Muscle layer of colon (tissue), 2 donors: ENCODE measurements at regions not wholly inside any gene's neighbourhood (a gene's known extent, or its start where the extent isn't known, plus 50 kb on each side); places are given as distances from the start of the nearest gene placed in this dataset.
"Not testable (repeated sequence)": the region's sequence is repeated elsewhere in the genome, so short reads cannot be mapped to it uniquely, and the experiment has no call there.

ENCODE experiments used
- H3K27ac ChIP-seq: one replicate; pipeline ENCODE4 v1.7.0; 2013; ENCODE audit warnings: low read depth, mild to moderate bottlenecking, low read length, moderate library complexity
- H3K27me3 ChIP-seq, 2 donors: one replicate each; pipeline ENCODE4 v1.7.0; 2013; ENCODE audit warnings: low read length in 2 of 2, mild to moderate bottlenecking in 2 of 2; ENCODE audit not compliant: insufficient read depth in 2 of 2, control insufficient read depth in 1 of 2
- H3K36me3 ChIP-seq: one replicate; pipeline ENCODE4 v1.7.0; 2013; ENCODE audit warnings: mild to moderate bottlenecking, low read length; ENCODE audit not compliant: insufficient read depth
- H3K4me1 ChIP-seq: one replicate; pipeline ENCODE4 v1.7.0; 2013; ENCODE audit warnings: mild to moderate bottlenecking, low read length; ENCODE audit not compliant: insufficient read depth
- H3K4me3 ChIP-seq, 2 donors: one replicate each; pipeline ENCODE4 v1.7.0; 2013; ENCODE audit warnings: low read length in 2 of 2, low read depth in 1 of 2, mild to moderate bottlenecking in 1 of 2, moderate library complexity in 1 of 2
- H3K9ac ChIP-seq: one replicate; pipeline ENCODE4 v1.7.0; 2013; ENCODE audit warnings: low read length
- H3K9me3 ChIP-seq: one replicate; pipeline ENCODE4 v1.7.0; 2013; ENCODE audit warnings: mild to moderate bottlenecking, low read length
- donor health status: abdominal sarcoma.
- donor health status: Adenocarcinoma of cecum.

DNA sequence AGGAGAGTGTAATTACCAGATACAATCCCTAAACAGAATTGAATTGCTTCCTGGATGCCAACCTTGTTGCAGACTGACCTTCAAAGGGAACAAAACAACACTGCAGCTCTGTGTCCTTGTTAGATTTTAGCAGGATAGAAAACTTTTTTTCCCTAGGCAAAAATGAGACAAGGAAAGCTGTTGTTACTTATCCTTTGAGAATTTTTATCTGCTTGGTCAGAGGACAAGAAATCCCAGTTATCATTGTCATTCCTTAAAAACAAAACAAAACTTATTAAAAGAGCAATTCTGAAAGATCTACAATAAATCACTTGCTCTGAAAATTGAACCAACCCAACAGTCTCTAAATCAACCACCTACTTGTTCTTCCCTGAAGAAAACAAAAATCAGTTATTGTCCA lies 652.6 kb downstream of the REEP3 start:
- no peak overlapping the region for H3K9ac ChIP-seq
- no peak overlapping the region for H3K4me3 ChIP-seq
- H3K9me3 ChIP-seq = no peaks in the 10 kb centered on the region
- no peak overlapping the region for H3K27ac ChIP-seq
- no peaks in the 10 kb centered on the region for H3K4me1 ChIP-seq
- H3K27me3 ChIP-seq = no peaks in the 10 kb centered on the region
- no peaks in the 10 kb centered on the region for H3K36me3 ChIP-seq

DNA sequence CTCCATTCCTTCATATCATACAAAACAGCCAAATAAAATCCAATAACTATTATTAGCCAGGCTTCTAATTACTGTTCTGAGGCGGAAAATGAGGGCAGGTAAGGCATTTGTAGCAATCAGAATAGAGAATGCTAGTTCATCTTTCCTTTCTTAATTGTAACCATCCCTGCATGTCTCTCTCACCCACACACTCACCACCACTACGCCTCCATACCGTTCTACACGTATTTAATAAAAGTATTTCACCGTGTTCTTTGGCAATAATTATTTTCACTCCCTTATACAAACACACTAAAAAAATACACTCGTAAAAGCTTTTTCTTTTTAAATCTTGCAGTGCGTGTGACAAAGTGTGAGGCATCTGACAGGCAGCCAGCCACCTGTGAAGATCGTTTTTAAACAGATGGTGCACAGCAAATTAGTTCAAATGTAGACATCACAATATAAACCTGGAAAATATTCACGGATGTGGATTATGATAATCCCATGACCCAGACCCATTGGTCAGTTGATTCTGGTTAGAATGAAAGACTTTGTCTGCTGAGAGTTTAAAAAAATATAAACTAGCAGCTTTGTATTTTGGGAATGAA lies 653.6 kb downstream of the REEP3 start:
- H3K36me3 ChIP-seq = no peaks in the 10 kb centered on the region
- no peaks in the 10 kb centered on the region for H3K27me3 ChIP-seq
- no peaks in the 10 kb centered on the region for H3K9me3 ChIP-seq
- no peaks in the 10 kb centered on the region for H3K4me1 ChIP-seq
- H3K4me3 ChIP-seq = no peak overlapping the region
- no peak overlapping the region for H3K27ac ChIP-seq
- no peak overlapping the region for H3K9ac ChIP-seq

DNA sequence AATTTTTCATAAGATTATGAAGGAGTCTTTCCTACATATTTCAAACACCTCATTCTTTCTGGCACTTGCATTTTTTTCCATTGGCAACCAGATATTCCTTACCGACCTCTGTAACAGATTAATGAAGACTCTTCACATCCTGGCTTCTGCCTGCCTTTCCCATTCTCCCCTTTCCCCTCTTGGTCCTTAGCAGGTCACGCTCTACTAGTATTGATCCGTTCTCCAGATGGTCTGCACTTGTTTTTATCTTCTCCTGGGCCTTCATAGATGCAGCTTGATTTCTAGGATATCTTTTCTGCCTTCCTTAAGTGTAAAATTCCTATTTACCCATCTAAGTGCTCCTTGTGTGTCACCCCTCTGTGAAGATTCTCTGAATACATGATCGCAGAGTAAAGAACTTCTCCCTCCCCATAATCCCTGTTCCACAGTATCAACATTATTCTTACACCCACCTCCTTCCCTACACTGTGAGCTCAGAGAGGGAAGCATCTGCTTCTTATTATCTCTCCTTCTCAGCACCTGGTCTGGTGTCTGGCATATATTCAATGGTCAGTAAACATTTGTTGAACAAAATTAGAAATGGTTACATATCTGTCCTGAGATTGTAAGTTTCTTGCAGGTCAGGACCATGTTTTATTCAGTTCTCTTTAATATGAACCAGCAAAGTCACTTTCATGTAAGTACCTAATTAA lies 654.2 kb downstream of the REEP3 start:
- Histone ChIP-seq H3K9ac (no peak overlapping the region), H3K4me1 (no peaks in the 10 kb centered on the region), H3K27ac (no peak overlapping the region), H3K27me3 (no peaks in the 10 kb centered on the region), H3K4me3 (no peak overlapping the region), H3K9me3 (no peaks in the 10 kb centered on the region), H3K36me3 (no peaks in the 10 kb centered on the region)

DNA sequence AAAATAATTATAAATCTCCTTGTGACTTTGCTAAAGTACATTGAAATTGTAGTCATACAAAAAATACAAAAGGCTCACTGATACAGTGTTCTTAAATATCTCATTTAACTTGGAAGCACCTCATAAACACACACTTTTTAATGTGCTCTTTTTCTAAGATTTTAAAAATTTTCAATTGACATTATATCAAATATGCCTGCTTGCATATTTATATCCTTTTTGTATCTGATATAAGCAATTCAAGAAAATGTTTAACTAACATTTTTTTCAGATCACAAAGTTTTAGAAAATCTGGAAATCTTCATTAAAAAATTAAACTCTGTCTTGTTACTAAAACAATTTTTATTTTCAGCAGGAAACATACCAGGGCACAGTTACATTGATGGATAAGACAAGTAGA lies 661.5 kb downstream of the REEP3 start:
- Histone ChIP-seq H3K27me3 (no peaks in the 10 kb centered on the region), H3K9ac (no peak overlapping the region), H3K27ac (no peak overlapping the region), H3K36me3 (no peaks in the 10 kb centered on the region), H3K4me3 (no peak overlapping the region), H3K9me3 (no peaks in the 10 kb centered on the region), H3K4me1 (no peaks in the 10 kb centered on the region)

DNA sequence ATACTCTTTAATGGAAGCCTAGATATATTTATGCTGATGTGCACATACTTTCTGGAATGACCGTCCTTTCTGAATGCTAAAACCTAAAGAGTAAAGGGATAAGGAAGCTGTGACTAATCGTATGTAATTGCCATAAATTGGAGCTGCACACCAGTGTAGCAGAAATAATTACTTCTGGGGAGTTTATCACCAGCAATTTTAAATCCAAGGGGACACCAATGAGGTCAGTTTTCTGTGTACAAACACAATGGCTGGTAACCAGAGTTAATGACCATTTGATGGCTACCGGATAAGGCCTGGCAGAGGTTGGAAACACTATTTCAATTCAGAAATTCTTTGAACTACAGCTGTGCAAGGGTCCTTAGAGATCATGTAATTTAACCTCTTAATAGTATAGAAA lies 670.1 kb downstream of the REEP3 start:
- Histone ChIP-seq H3K4me1 (no peaks in the 10 kb centered on the region), H3K36me3 (no peaks in the 10 kb centered on the region), H3K27ac (no peak overlapping the region), H3K9me3 (no peaks in the 10 kb centered on the region), H3K4me3 (no peak overlapping the region), H3K9ac (no peak overlapping the region), H3K27me3 (no peaks in the 10 kb centered on the region)

DNA sequence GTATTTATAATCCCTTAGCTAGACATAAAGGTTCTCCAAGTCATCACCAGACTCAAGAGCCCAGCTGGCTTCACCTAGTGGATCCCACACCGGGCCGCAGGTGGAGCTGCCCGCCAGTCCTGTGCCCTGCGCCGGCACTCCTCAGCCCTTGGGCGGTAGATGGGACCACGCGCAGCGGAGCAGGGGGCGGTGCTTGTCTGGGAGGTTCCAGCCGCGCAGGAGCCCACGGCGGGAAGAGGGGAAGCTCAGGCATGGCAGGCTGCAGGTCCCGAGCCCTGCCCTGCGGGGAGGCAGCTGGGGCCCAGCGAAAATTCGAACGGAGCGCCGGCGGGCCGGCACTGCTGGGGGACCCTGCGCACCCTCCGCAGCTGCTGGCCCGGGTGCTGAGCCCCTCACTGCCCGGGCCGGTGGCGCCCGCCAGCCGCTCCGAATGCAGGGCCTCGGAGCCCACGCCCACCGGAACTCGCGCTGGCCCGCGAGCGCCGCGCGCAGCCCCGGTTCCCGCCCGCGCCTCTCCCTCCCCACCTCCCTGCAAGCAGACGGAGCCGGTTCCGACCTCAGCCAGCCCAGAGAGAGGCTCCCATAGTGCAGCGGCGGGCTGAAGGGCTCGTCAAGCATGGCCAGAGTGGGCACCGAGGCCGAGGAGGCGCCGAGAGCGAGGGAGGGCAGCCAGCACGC lies 675.6 kb downstream of the REEP3 start:
- Histone ChIP-seq H3K4me1 (no peaks in the 10 kb centered on the region), H3K9me3 (no peaks in the 10 kb centered on the region), H3K36me3 (no peaks in the 10 kb centered on the region), H3K9ac (no peak overlapping the region), H3K27ac (no peak overlapping the region), H3K27me3 (no peaks in the 10 kb centered on the region), H3K4me3 (no peak overlapping the region)

DNA sequence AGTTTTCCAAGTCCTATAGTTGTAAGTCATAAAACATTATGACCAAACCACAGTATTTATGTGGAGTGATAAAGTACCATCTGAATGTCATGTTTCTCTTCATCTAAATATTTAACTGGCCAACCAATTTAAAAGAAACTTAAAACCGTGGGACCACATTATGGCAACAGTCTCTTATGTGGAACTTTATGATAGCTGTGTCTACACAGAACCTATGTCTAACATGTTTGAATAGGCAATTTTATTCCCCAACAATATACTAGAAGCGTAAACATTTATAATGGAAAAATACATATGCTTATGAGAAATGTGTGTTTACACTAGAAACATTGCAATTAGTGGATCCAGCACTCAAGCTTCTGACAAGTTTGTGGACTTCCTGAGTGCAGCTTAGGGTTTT lies 680.7 kb downstream of the REEP3 start:
- no peak overlapping the region for H3K27ac ChIP-seq
- no peak overlapping the region for H3K4me3 ChIP-seq
- H3K27me3 ChIP-seq = no peaks in the 10 kb centered on the region
- no peaks in the 10 kb centered on the region for H3K36me3 ChIP-seq
- no peak overlapping the region for H3K9ac ChIP-seq
- no peaks in the 10 kb centered on the region for H3K9me3 ChIP-seq
- H3K4me1 ChIP-seq = no peaks in the 10 kb centered on the region

DNA sequence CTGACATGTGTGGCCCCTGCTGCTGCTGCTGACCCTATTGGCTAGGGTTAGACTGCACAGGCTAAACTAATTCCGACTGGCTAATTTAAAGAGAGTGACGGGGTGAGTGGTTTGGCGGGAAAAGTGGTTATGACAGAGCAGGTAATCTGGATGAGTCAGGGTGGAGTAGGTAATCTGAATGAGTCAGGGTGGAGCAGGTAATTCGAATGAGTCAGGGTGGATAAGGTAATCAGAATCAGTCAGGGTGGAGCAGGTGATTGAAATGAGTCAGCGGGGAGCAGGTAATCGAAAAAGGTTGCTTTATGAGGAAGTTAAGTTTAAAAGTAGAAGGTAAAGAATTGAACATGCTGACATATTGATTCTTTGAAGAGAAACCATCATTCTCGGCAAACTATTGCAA lies 683.3 kb downstream of the REEP3 start:
- H3K27me3 ChIP-seq, H3K36me3 ChIP-seq, H3K4me1 ChIP-seq, H3K9me3 ChIP-seq, H3K9ac ChIP-seq, H3K4me3 ChIP-seq, H3K27ac ChIP-seq: not testable (repeated sequence)

DNA sequence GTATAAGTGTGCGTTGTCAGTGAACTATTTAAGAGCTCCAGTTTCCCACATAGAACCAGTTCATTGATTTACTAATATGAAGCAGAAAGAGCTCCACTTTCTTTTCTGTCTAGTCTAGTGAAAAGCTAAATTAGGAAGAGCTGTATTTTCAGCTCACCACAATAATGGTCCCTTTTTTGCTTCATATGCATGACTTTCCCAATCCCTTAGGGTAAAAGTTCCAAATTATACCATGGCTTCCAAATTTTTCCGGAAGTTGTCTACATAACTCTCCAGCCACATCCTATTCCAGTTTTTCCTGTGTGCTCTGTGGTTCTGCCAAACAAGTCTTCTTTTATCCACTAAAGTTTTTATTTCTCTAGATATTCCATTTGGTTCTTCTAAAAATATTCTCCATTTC lies 685.2 kb downstream of the REEP3 start:
- H3K36me3 ChIP-seq = no peaks in the 10 kb centered on the region
- no peaks in the 10 kb centered on the region for H3K27me3 ChIP-seq
- H3K4me1 ChIP-seq = no peaks in the 10 kb centered on the region
- no peak overlapping the region for H3K9ac ChIP-seq
- H3K4me3 ChIP-seq = no peak overlapping the region
- no peak overlapping the region for H3K27ac ChIP-seq
- H3K9me3 ChIP-seq = no peaks in the 10 kb centered on the region

DNA sequence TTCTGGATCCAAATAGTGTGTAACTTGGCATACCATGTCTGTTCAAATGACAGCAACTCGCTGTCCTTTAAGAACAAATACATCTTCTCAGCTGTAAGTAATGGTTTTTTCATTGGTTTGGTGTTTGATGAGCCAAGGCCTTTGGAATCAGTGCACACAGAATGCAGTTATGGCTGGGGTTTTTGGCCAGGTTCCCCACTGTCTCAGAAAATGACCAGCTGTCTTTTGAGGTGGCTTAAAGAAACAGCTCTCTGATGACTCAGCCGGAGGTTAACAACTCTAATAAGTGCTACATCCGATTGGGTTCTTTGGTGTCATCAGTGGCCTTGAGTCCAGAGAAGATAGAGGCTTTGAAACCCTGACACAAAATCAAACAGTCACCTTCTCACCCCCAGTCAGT lies 688.4 kb downstream of the REEP3 start:
- no peak overlapping the region for H3K4me3 ChIP-seq

DNA sequence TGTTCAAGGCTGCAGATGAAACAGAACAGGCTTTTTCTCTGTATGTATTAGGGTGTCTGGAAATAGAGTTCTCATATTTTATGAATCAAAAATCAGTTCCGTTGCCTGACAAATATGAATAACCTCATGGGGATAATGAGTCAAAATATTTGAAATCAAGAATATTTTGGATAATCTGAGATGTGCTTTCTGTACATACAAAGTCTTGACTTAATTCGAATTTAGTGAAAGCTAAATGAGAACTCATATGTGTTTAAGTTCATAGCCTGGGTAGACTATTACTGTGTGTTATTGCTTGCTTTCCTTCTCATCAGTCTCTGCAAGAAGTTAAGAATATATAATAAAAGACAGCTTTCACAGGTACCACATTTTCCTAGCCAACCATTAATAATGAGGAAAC lies 689.0 kb downstream of the REEP3 start:
- Histone ChIP-seq H3K36me3 (no peaks in the 10 kb centered on the region), H3K27ac (no peak overlapping the region)

More for the DNA sequence above, 688.4 kb downstream of the REEP3 start:
- no peaks in the 10 kb centered on the region for H3K36me3 ChIP-seq
- no peak overlapping the region for H3K9ac ChIP-seq
- H3K27me3 ChIP-seq = no peaks in the 10 kb centered on the region
- no peaks in the 10 kb centered on the region for H3K4me1 ChIP-seq
- H3K27ac ChIP-seq = no peak overlapping the region
- H3K9me3 ChIP-seq = no peaks in the 10 kb centered on the region

DNA sequence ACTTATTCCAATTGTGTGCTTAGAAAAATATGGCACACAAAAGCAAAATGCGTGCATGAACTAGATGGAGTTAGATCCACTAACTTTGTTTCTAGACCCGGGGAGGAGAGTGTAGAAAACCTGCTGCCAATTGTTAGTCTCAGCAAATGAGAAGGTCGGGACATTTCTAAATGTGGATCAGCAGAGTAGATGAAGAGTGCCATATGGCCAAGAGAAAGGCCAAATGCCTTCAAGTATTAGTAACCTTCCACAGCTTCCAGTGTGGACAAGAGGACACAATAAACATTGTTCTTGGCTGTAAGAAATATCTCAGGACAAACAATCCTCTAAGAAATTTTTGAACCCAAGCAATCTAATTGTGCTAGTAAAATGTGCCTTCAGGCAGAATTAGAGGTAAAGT lies 690.3 kb downstream of the REEP3 start:
- Histone ChIP-seq H3K9me3 (no peaks in the 10 kb centered on the region), H3K27ac (no peak overlapping the region), H3K36me3 (no peaks in the 10 kb centered on the region), H3K9ac (no peak overlapping the region), H3K4me3 (no peak overlapping the region), H3K27me3 (no peaks in the 10 kb centered on the region), H3K4me1 (no peaks in the 10 kb centered on the region)

More for the DNA sequence above, 689.0 kb downstream of the REEP3 start:
- H3K4me3 ChIP-seq = no peak overlapping the region
- H3K9ac ChIP-seq = no peak overlapping the region
- H3K9me3 ChIP-seq = no peaks in the 10 kb centered on the region
- H3K4me1 ChIP-seq = no peaks in the 10 kb centered on the region
- H3K27me3 ChIP-seq = no peaks in the 10 kb centered on the region
